Thyroid gland (tissue), 4 donors: ENCODE measurements at regions not wholly inside any gene's neighbourhood (a gene's known extent, or its start where the extent isn't known, plus 50 kb on each side); places are given as distances from the start of the nearest gene placed in this dataset.

Experiments
- DNase-seq, 2 donors: peaks; one replicate each; pipeline ENCODE4 v3.0.0-alpha.2; 2019
- H3K27ac ChIP-seq, 3 donors: fragments of 200-600 bp; sonication (generic); 1 replicate in 2 of 3; 2 replicates in 1 of 3; pipeline ENCODE4 v1.5.1; 2016 to 2019; ENCODE audit warnings: mild to moderate bottlenecking in 1 of 3, moderate library complexity in 1 of 3
- H3K27me3 ChIP-seq: fragments of 200-600 bp; sonication (generic); one replicate; pipeline ENCODE4 v1.5.1; 2019
- H3K36me3 ChIP-seq, 2 donors: fragments of 200-600 bp; sonication (generic); one replicate each; pipeline ENCODE4 v1.5.1; 2016 to 2019
- H3K4me1 ChIP-seq, 2 donors: fragments of 200-600 bp; sonication (generic); one replicate each; pipeline ENCODE4 v1.5.1; 2017 to 2019
- H3K4me3 ChIP-seq, 3 donors: fragments of 200-600 bp; sonication (generic); replicated peaks in 1 of 3; 1 replicate in 2 of 3; 2 replicates in 1 of 3; pipeline ENCODE4 v1.5.1; 2016; ENCODE audit warnings: mild to moderate bottlenecking in 1 of 3
- H3K9me3 ChIP-seq: fragments of 200-600 bp; sonication (generic); one replicate; pipeline ENCODE4 v1.5.1; 2017
- POLR2A ChIP-seq, 2 donors: fragments of 450-650 bp; IDR thresholded peaks; one replicate each; pipeline ENCODE4 v1.6.1; 2017; ENCODE audit warnings: antibody characterized with exemption in 2 of 2, mild to moderate bottlenecking in 2 of 2, moderate library complexity in 1 of 2
- WGBS, 2 donors: methylation state at CpG; one replicate each; pipeline ENCODE4 v1.1.5; 2017; 5-methylcytosine and 5-hydroxymethylcytosine counted together
- intact Hi-C: fragments of 100-400 bp; cut with DNase I; formaldehyde crosslinking; loops from one replicate; pipeline ENCODE4 v1.15.1; 2023
- TF ChIP-seq, protein P1 (sequence below), 6 experiments: fragments of 200-600 bp in 3 of 6; fragments of 450-650 bp in 3 of 6; sonication (generic) in 3 of 6; IDR thresholded peaks; one replicate each; pipeline ENCODE4 v1.5.1; 2016 to 2019; ENCODE audit warnings: antibody characterized with exemption in 6 of 6, mild to moderate bottlenecking in 2 of 6, inconsistent platforms in 1 of 6, moderate library complexity in 1 of 6

GRCh38 chr7:13682626-13683025 lies 306.8 kb downstream of the ETV1 start:
- Histone ChIP-seq H3K9me3 (no peaks in the 10 kb centered on the region), H3K4me3 (no peak overlapping the region), H3K27ac (no peak overlapping the region), H3K4me1 (no peaks in the 10 kb centered on the region), H3K36me3 (no peaks in the 10 kb centered on the region), H3K27me3 (no peaks in the 10 kb centered on the region)
- intact Hi-C loops: no loop called here
- no peak for DNase-seq
- TF ChIP-seq, protein P1, sequence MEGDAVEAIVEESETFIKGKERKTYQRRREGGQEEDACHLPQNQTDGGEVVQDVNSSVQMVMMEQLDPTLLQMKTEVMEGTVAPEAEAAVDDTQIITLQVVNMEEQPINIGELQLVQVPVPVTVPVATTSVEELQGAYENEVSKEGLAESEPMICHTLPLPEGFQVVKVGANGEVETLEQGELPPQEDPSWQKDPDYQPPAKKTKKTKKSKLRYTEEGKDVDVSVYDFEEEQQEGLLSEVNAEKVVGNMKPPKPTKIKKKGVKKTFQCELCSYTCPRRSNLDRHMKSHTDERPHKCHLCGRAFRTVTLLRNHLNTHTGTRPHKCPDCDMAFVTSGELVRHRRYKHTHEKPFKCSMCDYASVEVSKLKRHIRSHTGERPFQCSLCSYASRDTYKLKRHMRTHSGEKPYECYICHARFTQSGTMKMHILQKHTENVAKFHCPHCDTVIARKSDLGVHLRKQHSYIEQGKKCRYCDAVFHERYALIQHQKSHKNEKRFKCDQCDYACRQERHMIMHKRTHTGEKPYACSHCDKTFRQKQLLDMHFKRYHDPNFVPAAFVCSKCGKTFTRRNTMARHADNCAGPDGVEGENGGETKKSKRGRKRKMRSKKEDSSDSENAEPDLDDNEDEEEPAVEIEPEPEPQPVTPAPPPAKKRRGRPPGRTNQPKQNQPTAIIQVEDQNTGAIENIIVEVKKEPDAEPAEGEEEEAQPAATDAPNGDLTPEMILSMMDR (IDR thresholded peaks at IDR 0.05): no peak
- TF ChIP-seq POLR2A (IDR thresholded peaks at IDR 0.05): no peak
- 91 to 94% methylated on average over 1 of the region's 1 CpG for WGBS, 2 donors

- H3K27me3 ChIP-seq: no peaks in the 10 kb centered on the region
- intact Hi-C loops: no loop called here
- WGBS, 2 donors: 32 to 42% methylated on average over 1 of the region's 1 CpG
- no peak overlapping the region for H3K4me3 ChIP-seq
- no peaks in the 10 kb centered on the region for H3K36me3 ChIP-seq
- no peaks in the 10 kb centered on the region for H3K4me1 ChIP-seq
- DNase-seq: no peak
- H3K27ac ChIP-seq: no peak overlapping the region
- TF ChIP-seq, protein P1 (IDR thresholded peaks at IDR 0.05): no peak
- TF ChIP-seq POLR2A (IDR thresholded peaks at IDR 0.05): no peak
- no peaks in the 10 kb centered on the region for H3K9me3 ChIP-seq
Observed at GRCh38 chr7:13687500-13687899, 302.0 kb downstream of the ETV1 start.

DNA sequence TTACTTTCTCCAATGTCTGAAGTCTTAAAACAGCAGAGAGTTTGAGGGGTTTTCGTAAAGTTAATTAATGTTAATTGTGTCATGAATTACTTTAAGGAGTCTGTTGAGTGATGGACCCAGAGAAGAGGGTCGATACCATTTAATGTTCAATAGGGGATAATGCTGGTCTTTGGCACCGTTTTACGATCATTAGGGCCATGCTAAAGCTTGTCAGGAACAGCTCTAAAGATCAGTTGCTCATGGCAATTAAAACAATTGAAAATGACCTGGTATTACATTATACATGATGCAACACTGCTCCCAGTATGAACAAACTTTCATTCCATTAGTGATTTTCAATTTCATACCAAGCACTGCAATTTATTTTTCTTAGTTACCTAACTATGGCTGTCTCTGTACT lies 296.9 kb downstream of the ETV1 start:
- TF ChIP-seq, protein P1 (IDR thresholded peaks at IDR 0.05): no peak
- no peak overlapping the region for H3K27ac ChIP-seq

GRCh38 chr7:13702251-13702650 lies 287.2 kb downstream of the ETV1 start:
- no peaks in the 10 kb centered on the region for H3K4me1 ChIP-seq
- no peaks in the 10 kb centered on the region for H3K36me3 ChIP-seq
- WGBS, 2 donors: 94 to 98% methylated on average over 2 of the region's 2 CpGs
- no peaks in the 10 kb centered on the region for H3K9me3 ChIP-seq
- no peak overlapping the region for H3K27ac ChIP-seq
- intact Hi-C loops: no loop called here
- no peak for TF ChIP-seq POLR2A (IDR thresholded peaks at IDR 0.05)
- TF ChIP-seq, protein P1 (IDR thresholded peaks at IDR 0.05): no peak
- H3K4me3 ChIP-seq: no peak overlapping the region
- DNase-seq: no peak
- no peaks in the 10 kb centered on the region for H3K27me3 ChIP-seq

More for the DNA sequence above, 296.9 kb downstream of the ETV1 start:
- intact Hi-C loops: no loop called here
- DNase-seq: no peak
- WGBS, 2 donors: 76 to 83% methylated on average over 4 of the region's 4 CpGs
- Histone ChIP-seq H3K36me3 (no peaks in the 10 kb centered on the region), H3K4me1 (no peaks in the 10 kb centered on the region), H3K4me3 (no peak overlapping the region), H3K27me3 (no peaks in the 10 kb centered on the region), H3K9me3 (no peaks in the 10 kb centered on the region)

DNA sequence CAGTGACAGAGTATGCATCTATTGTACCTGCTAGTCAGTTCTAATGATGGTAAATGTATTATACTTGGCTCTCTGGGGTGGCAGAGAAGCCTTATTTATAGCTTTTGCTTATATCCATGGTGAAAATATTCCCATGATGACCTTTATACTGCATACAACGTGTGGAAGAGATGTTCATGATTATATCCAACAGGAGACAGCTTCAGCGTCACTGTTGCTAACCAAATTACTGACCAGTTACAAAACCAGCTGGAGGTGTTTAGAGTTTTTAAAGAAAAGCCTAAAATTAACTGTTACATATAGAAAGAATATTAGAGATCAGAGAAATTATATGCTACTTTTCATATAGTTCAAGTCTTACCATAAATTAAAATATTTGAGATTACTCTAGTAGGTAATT lies 280.8 kb downstream of the ETV1 start:
- intact Hi-C loops: no loop called here
- Histone ChIP-seq H3K36me3 (no peaks in the 10 kb centered on the region), H3K9me3 (no peaks in the 10 kb centered on the region), H3K4me3 (no peak overlapping the region), H3K27ac (no peak overlapping the region), H3K27me3 (no peaks in the 10 kb centered on the region), H3K4me1 (no peaks in the 10 kb centered on the region)
- TF ChIP-seq, protein P1 (IDR thresholded peaks at IDR 0.05): no peak
- TF ChIP-seq POLR2A (IDR thresholded peaks at IDR 0.05): no peak
- DNase-seq: no peak
- 81% methylated on average over 2 of the region's 2 CpGs for WGBS, 2 donors
